Activated B cell treated with CpG ODN at 0.5 μM for 24 hours (primary cell): ENCODE measurements at regions not wholly inside any gene's neighbourhood (a gene's known extent, or its start where the extent isn't known, plus 50 kb on each side); places are given as distances from the start of the nearest gene placed in this dataset.

Source experiments
- ATAC-seq: fragments of 200-7000 bp; cut with Tn5 transposase; one replicate; pipeline ENCODE4 v1.10.0; 2021; ENCODE audit warnings: low read depth, mild to moderate bottlenecking, moderate library complexity
- CTCF ChIA-PET: fragments of 350-600 bp; sonication (Branson Sonifier 250); formaldehyde crosslinking; loops from one replicate; lab custom pipeline; 2021; ENCODE audit warnings: antibody characterized with exemption; lab: Charles Lee
- POLR2A ChIA-PET: fragments of 350-600 bp; sonication (Branson Sonifier 250); formaldehyde crosslinking; loops from one replicate; lab custom pipeline; 2021; ENCODE audit warnings: antibody characterized with exemption; lab: Charles Lee
- DNase-seq: peaks from one replicate; pipeline ENCODE4 v3.0.0; 2022
- H3K27ac Mint-ChIP-seq: one replicate; pipeline ENCODE4 v1.8.0; 2020; ENCODE audit warnings: mixed read lengths
- H3K27me3 Mint-ChIP-seq: one replicate; pipeline ENCODE4 v1.8.0; 2021; ENCODE audit warnings: mixed read lengths
- H3K36me3 Mint-ChIP-seq: one replicate; pipeline ENCODE4 v1.8.0; 2021; ENCODE audit warnings: low read depth, mixed read lengths
- H3K4me1 Mint-ChIP-seq: one replicate; pipeline ENCODE4 v1.8.0; 2021; ENCODE audit warnings: mixed read lengths
- H3K4me3 Mint-ChIP-seq: one replicate; pipeline ENCODE4 v1.8.0; 2020; ENCODE audit warnings: mild to moderate bottlenecking, mixed read lengths
- H3K9me3 Mint-ChIP-seq: one replicate; pipeline ENCODE4 v1.8.0; 2020; ENCODE audit warnings: mixed read lengths
- CTCF ChIP-seq: fragments of 200-600 bp; IDR thresholded peaks from one replicate; pipeline ENCODE4 v1.8.0; 2022; ENCODE audit warnings: antibody characterized with exemption, mild to moderate bottlenecking
- intact Hi-C: fragments of 100-400 bp; cut with micrococcal nuclease; formaldehyde crosslinking; loops from one replicate; pipeline ENCODE4 v1.15.1; 2024

GRCh38 chr5:28729067-28729466, 1690.7 kb upstream of the CDH9 start:
- Mint-ChIP-seq H3K36me3 (no peaks in the 10 kb centered on the region), H3K9me3 (peaks cover 3% of the 10 kb centered on the region), H3K27ac (no peak overlapping the region), H3K4me1 (no peaks in the 10 kb centered on the region), H3K4me3 (no peak overlapping the region), H3K27me3 (no peaks in the 10 kb centered on the region)
- CTCF ChIA-PET: no interaction called here
- no peak for TF ChIP-seq CTCF
- no peak for ATAC-seq
- POLR2A ChIA-PET: no interaction called here
- intact Hi-C loops: no loop called here
- no peak for DNase-seq

GRCh38 chr5:28726815-28727214, 1688.4 kb upstream of the CDH9 start:
- no peak for DNase-seq
- Mint-ChIP-seq H3K4me1 (no peaks in the 10 kb centered on the region), H3K4me3 (no peak overlapping the region), H3K27me3 (no peaks in the 10 kb centered on the region), H3K36me3 (no peaks in the 10 kb centered on the region), H3K9me3 (peaks cover 3% of the 10 kb centered on the region), H3K27ac (no peak overlapping the region)
- no peak for TF ChIP-seq CTCF
- intact Hi-C loops: no loop called here
- no peak for ATAC-seq
- POLR2A ChIA-PET: no interaction called here
- CTCF ChIA-PET: no interaction called here

GRCh38 chr5:28725001-28725400, 1686.6 kb upstream of the CDH9 start:
- DNase-seq (no peak), ATAC-seq (no peak)
- intact Hi-C loops: no loop called here
- peaks cover 3% of the 10 kb centered on the region for H3K9me3 Mint-ChIP-seq
- ChIA-PET POLR2A (no interaction called here), CTCF (no interaction called here)
- H3K4me1 Mint-ChIP-seq: no peaks in the 10 kb centered on the region
- H3K36me3 Mint-ChIP-seq: no peaks in the 10 kb centered on the region
- H3K27ac Mint-ChIP-seq: no peak overlapping the region
- H3K27me3 Mint-ChIP-seq: no peaks in the 10 kb centered on the region
- no peak overlapping the region for H3K4me3 Mint-ChIP-seq
- no peak for TF ChIP-seq CTCF

GRCh38 chr5:28714907-28715698, 1676.7 kb upstream of the CDH9 start:
- POLR2A ChIA-PET: no interaction called here
- no peak for DNase-seq
- Mint-ChIP-seq H3K36me3 (no peaks in the 10 kb centered on the region), H3K9me3 (no peaks in the 10 kb centered on the region), H3K27me3 (no peaks in the 10 kb centered on the region), H3K4me3 (no peak overlapping the region), H3K27ac (no peak overlapping the region), H3K4me1 (no peaks in the 10 kb centered on the region)
- ATAC-seq: no peak
- intact Hi-C loops: no loop called here
- CTCF ChIA-PET: no interaction called here
- no peak for TF ChIP-seq CTCF

- intact Hi-C loops: no loop called here
- Mint-ChIP-seq H3K4me3 (no peak overlapping the region), H3K36me3 (no peaks in the 10 kb centered on the region), H3K27ac (no peak overlapping the region), H3K27me3 (no peaks in the 10 kb centered on the region), H3K9me3 (peaks cover 2% of the 10 kb centered on the region), H3K4me1 (no peaks in the 10 kb centered on the region)
- ATAC-seq (no peak), DNase-seq (no peak)
- TF ChIP-seq CTCF: no peak
- ChIA-PET CTCF (no interaction called here), POLR2A (no interaction called here)
These were observed 1672.0 kb upstream of the CDH9 start for GRCh38 chr5:28710360-28710759.
